Endothelial cell of umbilical vein (primary cell): ENCODE measurements at regions not wholly inside any gene's neighbourhood (a gene's known extent, or its start where the extent isn't known, plus 50 kb on each side); places are given as distances from the start of the nearest gene placed in this dataset.

ENCODE experiments used
- BruUV-seq: library from RNA; stranded (reverse); fragments of 400-500 nt; replicated peaks from 2 replicates; lab custom pipeline; 2021; lab: Mats Ljungman, UMichigan
- CTCF ChIA-PET: fragments of 300-600, 350-600 bp; sonication (Branson Sonifier 250); formaldehyde crosslinking; loops from one replicate; lab custom pipeline; 2021; ENCODE audit warnings: antibody characterized with exemption, inconsistent platforms; lab: Charles Lee
- POLR2A ChIA-PET: fragments of 300-600, 350-600 bp; sonication (Branson Sonifier 250); formaldehyde crosslinking; loops from one replicate; lab custom pipeline; 2021; ENCODE audit warnings: antibody characterized with exemption, inconsistent platforms; lab: Charles Lee
- DNase-seq: peaks from one replicate; pipeline ENCODE4 v3.0.0-alpha.2; 2011; ENCODE audit warnings: low read depth, low spot score
- FAIRE-seq: peaks from 2 replicates; lab custom pipeline; 2011; peaks lifted over from hg19 to GRCh38; lab: Jason Lieb, UNC
- H2AFZ ChIP-seq: 2 replicates; pipeline ENCODE4 v1.6.0; 2012; ENCODE audit warnings: low read depth, low read length, control low read depth, inconsistent platforms
- H3K27ac ChIP-seq: 2 replicates; pipeline ENCODE4 v1.5.1; 2011; ENCODE audit warnings: low read depth, mild to moderate bottlenecking, control low read depth, low read length, moderate library complexity; ENCODE audit not compliant: insufficient read depth
- H3K27me3 ChIP-seq, 2 experiments: 2 replicates each; pipeline versions ENCODE4 v1.6.0 to v1.6.1; 2011; ENCODE audit warnings: low read length in 2 of 2, mixed read lengths in 1 of 2; ENCODE audit not compliant: control insufficient read depth in 2 of 2, insufficient read depth in 2 of 2
- H3K36me3 ChIP-seq, 2 experiments: 2 replicates in 1 of 2; 3 replicates in 1 of 2; pipeline ENCODE4 v1.5.1; 2011; ENCODE audit warnings: low read length in 2 of 2, mild to moderate bottlenecking in 1 of 2, moderate library complexity in 1 of 2; ENCODE audit not compliant: control insufficient read depth in 2 of 2, insufficient read depth in 2 of 2; ENCODE audit errors: extremely low read depth in 1 of 2
- H3K4me1 ChIP-seq: 3 replicates; pipeline ENCODE4 v1.5.1; 2011; ENCODE audit warnings: mild to moderate bottlenecking, low read length; ENCODE audit not compliant: control insufficient read depth, insufficient read depth; ENCODE audit errors: extremely low read depth
- H3K4me2 ChIP-seq: 2 replicates; pipeline ENCODE4 v1.6.1; 2011; ENCODE audit warnings: low read length, control low read depth, mixed read lengths; ENCODE audit not compliant: insufficient read depth
- H3K4me3 ChIP-seq, 3 experiments: fragments of 200-600 bp in 1 of 3; sonication (generic), shearing (Covaris generic) in 1 of 3; replicated peaks in 1 of 3; 2 replicates each; pipeline ENCODE4 v1.5.1; 2011 to 2016; ENCODE audit warnings: control low read depth in 3 of 3, low read length in 3 of 3, mild to moderate bottlenecking in 2 of 3, inconsistent platforms in 1 of 3, low read depth in 1 of 3, moderate library complexity in 1 of 3; ENCODE audit not compliant: insufficient read depth in 1 of 3
- H3K79me2 ChIP-seq: 2 replicates; pipeline ENCODE4 v1.6.0; 2012; ENCODE audit warnings: low read length, inconsistent platforms; ENCODE audit not compliant: control insufficient read depth, insufficient read depth
- H3K9ac ChIP-seq: replicated peaks from 2 replicates; pipeline ENCODE3; 2011; ENCODE audit warnings: low read length, control low read depth; ENCODE audit not compliant: insufficient read depth; ENCODE audit errors: extremely low read depth
- H3K9me1 ChIP-seq: replicated peaks from 3 replicates; pipeline ENCODE4 v1.6.0; 2011; ENCODE audit warnings: mild to moderate bottlenecking, low read length; ENCODE audit not compliant: control insufficient read depth, insufficient read depth; ENCODE audit errors: extremely low read depth
- H3K9me3 ChIP-seq: replicated peaks from 2 replicates; pipeline ENCODE4 v1.5.1; 2012; ENCODE audit warnings: low read length, inconsistent platforms; ENCODE audit not compliant: control insufficient read depth, insufficient read depth
- H4K20me1 ChIP-seq: replicated peaks from 2 replicates; pipeline ENCODE3; 2011; ENCODE audit warnings: mild to moderate bottlenecking, low read length; ENCODE audit not compliant: control insufficient read depth, insufficient read depth; ENCODE audit errors: extremely low read depth
- EZH2 ChIP-seq: IDR thresholded peaks from 2 replicates; pipeline ENCODE4 v1.6.1; 2012; ENCODE audit warnings: borderline replicate concordance, low read depth, mild to moderate bottlenecking, moderate library complexity, low read length, inconsistent platforms; ENCODE audit not compliant: severe bottlenecking
- FOS ChIP-seq: IDR thresholded peaks from 2 replicates; pipeline ENCODE4 v1.6.1; 2011; ENCODE audit warnings: mild to moderate bottlenecking, low read length, moderate library complexity, borderline replicate concordance; ENCODE audit not compliant: insufficient read depth
- GATA2 ChIP-seq: IDR thresholded peaks from 2 replicates; pipeline ENCODE4 v1.7.0; 2011; ENCODE audit warnings: low read depth, mild to moderate bottlenecking, moderate library complexity, mixed read lengths, low read length; ENCODE audit not compliant: insufficient read length, insufficient read depth
- JUN ChIP-seq: IDR thresholded peaks from 2 replicates; pipeline ENCODE4 v1.6.1; 2011; ENCODE audit warnings: borderline replicate concordance, low read depth; ENCODE audit not compliant: insufficient read length, insufficient read depth
- MYC ChIP-seq: IDR thresholded peaks from one replicate; pipeline ENCODE4 v1.6.1; 2011; ENCODE audit warnings: mild to moderate bottlenecking, low read depth, low read length
- POLR2A ChIP-seq: IDR thresholded peaks from 2 replicates; pipeline ENCODE4 v1.6.1; 2012; ENCODE audit warnings: low read depth, mild to moderate bottlenecking, control low read depth, low read length
- POLR2AphosphoS5 ChIP-seq: IDR thresholded peaks from 2 replicates; pipeline ENCODE4 v1.6.1; 2012; ENCODE audit warnings: low read depth, mild to moderate bottlenecking, control low read depth, low read length, moderate library complexity; ENCODE audit not compliant: insufficient read depth
- dilution Hi-C: fragments of 300-500 bp; cut with MboI; formaldehyde crosslinking; loops from one replicate; pipeline ENCODE4 v1.15.0; 2019; ENCODE audit warnings: low sequenced_read_pairs; ENCODE audit not compliant: extremely low pct_ligation_motif_present
- intact Hi-C: fragments of 100-400 bp; cut with micrococcal nuclease; formaldehyde crosslinking; loops from one replicate; pipeline ENCODE4 v1.10.0; 2022
- TF ChIP-seq, protein P1 (sequence below), 2 donors: IDR thresholded peaks; 1 replicate in 1 of 2; 2 replicates in 1 of 2; pipeline ENCODE4 v1.5.1; 2011; ENCODE audit warnings: low read length in 2 of 2, mild to moderate bottlenecking in 2 of 2, moderate library complexity in 2 of 2, control low read depth in 1 of 2, inconsistent platforms in 1 of 2, low read depth in 1 of 2; ENCODE audit not compliant: insufficient read depth in 1 of 2; ENCODE audit errors: extremely low read depth in 1 of 2
- TF ChIP-seq, protein P2 (sequence below): IDR thresholded peaks from 2 replicates; pipeline ENCODE4 v1.6.1; 2011; ENCODE audit not compliant: insufficient read depth, insufficient read length

DNA sequence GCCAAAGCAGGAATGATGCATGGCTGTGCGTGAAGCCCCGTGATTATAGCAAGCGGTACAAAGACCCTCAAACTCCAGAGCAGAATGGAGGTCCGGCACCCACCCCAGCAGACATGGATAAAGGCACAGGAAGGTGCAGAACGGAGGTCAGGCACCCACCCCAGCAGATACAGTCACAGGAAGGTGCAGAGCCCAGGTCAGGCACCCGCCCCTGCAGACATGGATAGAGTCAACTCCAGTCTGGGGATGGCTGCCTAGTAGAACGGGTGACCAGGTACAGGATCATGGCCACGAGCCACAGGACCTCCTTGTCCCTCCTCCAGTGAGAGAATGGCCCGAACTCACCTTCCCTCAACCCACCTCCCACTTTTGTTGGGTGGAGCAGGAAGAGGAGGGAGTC lies 318.3 kb upstream of the SALL3 start:
- TF ChIP-seq MYC (no peak), FOS (no peak), POLR2AphosphoS5 (no peak), GATA2 (no peak), EZH2 (no peak), JUN (no peak), POLR2A (no peak)
- TF ChIP-seq, protein P1, sequence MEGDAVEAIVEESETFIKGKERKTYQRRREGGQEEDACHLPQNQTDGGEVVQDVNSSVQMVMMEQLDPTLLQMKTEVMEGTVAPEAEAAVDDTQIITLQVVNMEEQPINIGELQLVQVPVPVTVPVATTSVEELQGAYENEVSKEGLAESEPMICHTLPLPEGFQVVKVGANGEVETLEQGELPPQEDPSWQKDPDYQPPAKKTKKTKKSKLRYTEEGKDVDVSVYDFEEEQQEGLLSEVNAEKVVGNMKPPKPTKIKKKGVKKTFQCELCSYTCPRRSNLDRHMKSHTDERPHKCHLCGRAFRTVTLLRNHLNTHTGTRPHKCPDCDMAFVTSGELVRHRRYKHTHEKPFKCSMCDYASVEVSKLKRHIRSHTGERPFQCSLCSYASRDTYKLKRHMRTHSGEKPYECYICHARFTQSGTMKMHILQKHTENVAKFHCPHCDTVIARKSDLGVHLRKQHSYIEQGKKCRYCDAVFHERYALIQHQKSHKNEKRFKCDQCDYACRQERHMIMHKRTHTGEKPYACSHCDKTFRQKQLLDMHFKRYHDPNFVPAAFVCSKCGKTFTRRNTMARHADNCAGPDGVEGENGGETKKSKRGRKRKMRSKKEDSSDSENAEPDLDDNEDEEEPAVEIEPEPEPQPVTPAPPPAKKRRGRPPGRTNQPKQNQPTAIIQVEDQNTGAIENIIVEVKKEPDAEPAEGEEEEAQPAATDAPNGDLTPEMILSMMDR (IDR thresholded peaks at IDR 0.05; ENCODE audit: extremely low read depth in 1 of 2, insufficient read depth in 1 of 2, low read depth in 1 of 2, low read length in 2 of 2), result no peak
- TF ChIP-seq, protein P2, sequence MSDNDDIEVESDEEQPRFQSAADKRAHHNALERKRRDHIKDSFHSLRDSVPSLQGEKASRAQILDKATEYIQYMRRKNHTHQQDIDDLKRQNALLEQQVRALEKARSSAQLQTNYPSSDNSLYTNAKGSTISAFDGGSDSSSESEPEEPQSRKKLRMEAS, result no peak
- BruUV-seq, result no TSS peak
- Histone ChIP-seq H3K79me2 (no peaks in the 10 kb centered on the region), H3K9ac (no peak overlapping the region), H3K27ac (no peak overlapping the region), H3K4me3 (no peak overlapping the region), H3K9me1 (no peaks in the 10 kb centered on the region), H3K4me2 (no peak overlapping the region), H3K4me1 (no peaks in the 10 kb centered on the region), H3K36me3 (no peaks in the 10 kb centered on the region), H3K9me3 (peaks cover 11% of the 10 kb centered on the region), H4K20me1 (no peaks in the 10 kb centered on the region), H3K27me3 (no peaks in the 10 kb centered on the region), H2AFZ (no peak overlapping the region)
- intact Hi-C loops (no loop called here), dilution Hi-C loops (no loop called here)
- ChIA-PET CTCF (no interaction called here), POLR2A (no interaction called here)
- DNase-seq (no peak), FAIRE-seq (no peak)
